ENCODE measurements at regions not wholly inside any gene's neighbourhood (a gene's known extent, or its start where the extent isn't known, plus 50 kb on each side); places are given as distances from the start of the nearest gene placed in this dataset.
"Not testable (repeated sequence)": the region's sequence is repeated elsewhere in the genome, so short reads cannot be mapped to it uniquely, and the experiment has no call there.

- no peak for TF ChIP-seq CTCF (IDR thresholded peaks at IDR 0.05; ENCODE audit: control extremely low read depth, extremely low read depth, low read depth, missing control alignments)
- no peak for DNase-seq (ENCODE audit: extremely low spot score)
- CTCF ChIA-PET, result no interaction called here
- POLR2A ChIA-PET, result no interaction called here
Measured at GRCh38 chr6:139954463-139955071, 580.1 kb upstream of the CITED2 start.

- DNase-seq (ENCODE audit: extremely low spot score); POLR2A ChIA-PET; CTCF ChIA-PET: not testable (repeated sequence)
Measured at GRCh38 chr6:139953780-139954179, 579.3 kb upstream of the CITED2 start.

DNA sequence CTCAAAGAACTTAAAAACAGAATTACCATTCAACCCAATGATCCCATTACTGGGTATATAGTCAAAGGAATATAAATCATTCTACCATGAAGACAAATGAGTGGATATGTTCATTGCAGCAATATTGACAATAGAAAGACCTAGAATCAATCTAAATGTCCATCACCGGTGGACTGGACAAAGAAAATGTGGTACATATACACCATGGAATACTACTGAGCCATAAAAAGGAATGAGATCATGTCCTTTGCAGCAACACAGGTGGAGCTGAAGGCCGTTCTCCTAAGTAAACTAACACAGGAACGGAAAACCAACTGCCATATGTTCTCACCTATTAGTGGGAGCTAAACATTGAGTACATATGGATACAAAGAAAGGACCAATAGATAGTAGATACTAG is 576.7 kb upstream of the CITED2 start:
- no peak for DNase-seq (ENCODE audit: extremely low spot score)
- no peak for TF ChIP-seq CTCF (IDR thresholded peaks at IDR 0.05; ENCODE audit: control extremely low read depth, extremely low read depth, low read depth, missing control alignments)
- CTCF ChIA-PET, result interaction anchor here (1.1 to 1.2 kb wide), 2 partner anchors 12 to 15 kb away, joined by 3 read pairs; no protein-coding TSS in a partner anchor
- POLR2A ChIA-PET, result no interaction called here

GRCh38 chr6:139944976-139945375 is 570.5 kb upstream of the CITED2 start:
- CTCF ChIA-PET, result interaction anchor here (0.7 to 1.0 kb wide), 2 partner anchors 15 kb away, joined by 3 to 6 read pairs; no protein-coding TSS in a partner anchor
- TF ChIP-seq CTCF (IDR thresholded peaks at IDR 0.05; ENCODE audit: control extremely low read depth, extremely low read depth, low read depth, missing control alignments), result no peak
- POLR2A ChIA-PET, result no interaction called here
- DNase-seq (ENCODE audit: extremely low spot score), result no peak

- ChIA-PET CTCF (interaction anchor here (1.0 kb wide), 1 partner anchor 14 kb away, joined by 6 read pairs; no protein-coding TSS in a partner anchor), POLR2A (no interaction called here)
- TF ChIP-seq CTCF (IDR thresholded peaks at IDR 0.05; ENCODE audit: control extremely low read depth, extremely low read depth, low read depth, missing control alignments), result no peak
- DNase-seq (ENCODE audit: extremely low spot score), result no peak
Measured at GRCh38 chr6:139944131-139944530, 569.7 kb upstream of the CITED2 start.

DNA sequence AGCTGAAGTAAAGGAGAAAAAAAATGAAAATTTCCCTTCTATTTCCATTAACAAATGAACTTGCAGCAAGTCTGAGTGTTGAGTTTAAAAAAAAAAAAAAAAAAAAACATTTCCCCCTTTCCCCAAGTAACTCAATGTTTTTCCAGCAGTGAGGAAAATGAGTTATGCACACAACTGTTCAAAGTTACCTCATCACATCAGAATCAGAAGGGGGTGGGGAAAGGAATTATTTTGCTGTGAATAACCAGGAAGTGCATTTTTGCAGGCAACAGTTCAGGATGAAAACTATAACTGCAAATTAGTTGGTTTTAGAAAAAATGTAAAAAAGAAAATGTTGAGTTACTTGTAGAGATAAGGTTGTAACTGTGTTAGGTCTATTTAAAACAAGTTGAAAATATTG is 568.9 kb upstream of the CITED2 start:
- no peak for DNase-seq (ENCODE audit: extremely low spot score)
- no peak for TF ChIP-seq CTCF (IDR thresholded peaks at IDR 0.05; ENCODE audit: control extremely low read depth, extremely low read depth, low read depth, missing control alignments)
- CTCF ChIA-PET, result no interaction called here
- POLR2A ChIA-PET, result no interaction called here

GRCh38 chr6:139942331-139942730 is 567.9 kb upstream of the CITED2 start:
- POLR2A ChIA-PET, result no interaction called here
- TF ChIP-seq CTCF (IDR thresholded peaks at IDR 0.05; ENCODE audit: control extremely low read depth, extremely low read depth, low read depth, missing control alignments), result no peak

More at GRCh38 chr6:139942331-139942730, 567.9 kb upstream of the CITED2 start:
- DNase-seq (ENCODE audit: extremely low spot score), result no peak
- CTCF ChIA-PET, result no interaction called here
